DMS 273 (cell line): ENCODE measurements at regions not wholly inside any gene's neighbourhood (a gene's known extent, or its start where the extent isn't known, plus 50 kb on each side); places are given as distances from the start of the nearest gene placed in this dataset.
"Not testable (repeated sequence)": the region's sequence is repeated elsewhere in the genome, so short reads cannot be mapped to it uniquely, and the experiment has no call there.

Source experiments
- DNase-seq: peaks from one replicate; lab custom pipeline; 2025; ENCODE audit not compliant: unreplicated experiment; lab: John Stamatoyannopoulos, UW

DNA sequence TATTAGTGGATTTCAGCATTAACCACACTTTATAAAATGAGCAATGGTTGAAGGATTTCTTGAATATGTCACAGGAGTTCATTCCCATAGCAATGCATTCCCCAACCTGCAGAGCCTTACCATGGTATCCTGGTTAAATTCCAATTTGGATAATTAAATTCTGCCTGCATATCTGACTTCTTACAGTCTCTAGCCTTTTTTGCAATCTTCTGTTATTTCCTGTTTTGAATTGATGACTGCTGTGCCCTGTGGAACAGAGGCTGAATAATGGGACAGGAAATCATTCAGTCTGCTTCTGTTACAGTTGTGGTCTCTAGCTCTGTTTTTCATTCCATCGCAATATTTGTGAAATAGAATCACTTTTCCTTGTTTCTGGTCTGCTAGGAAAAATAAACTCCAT lies 1823.9 kb downstream of the PLA2G4A start:
- no peak for DNase-seq

DNA sequence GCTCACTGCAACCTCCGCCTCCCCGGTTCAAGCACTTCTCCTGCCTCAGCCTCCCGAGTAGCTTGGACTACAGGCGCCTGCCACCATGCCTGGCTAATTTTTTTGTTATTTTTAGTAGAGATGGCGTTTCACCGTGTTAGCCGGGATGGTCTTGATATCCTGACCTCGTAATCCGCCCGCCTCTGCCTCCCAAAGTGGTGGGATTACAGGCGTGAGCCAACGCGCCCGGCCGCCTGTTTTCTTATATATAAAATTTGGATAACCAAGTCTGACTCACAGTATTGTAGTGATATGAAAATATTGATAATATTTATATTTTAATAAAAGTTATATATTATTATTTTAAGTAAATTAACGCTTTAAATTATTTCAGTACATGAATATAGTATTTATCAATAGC lies 1821.7 kb downstream of the BRINP3 start:
- DNase-seq, result not testable (repeated sequence)

DNA sequence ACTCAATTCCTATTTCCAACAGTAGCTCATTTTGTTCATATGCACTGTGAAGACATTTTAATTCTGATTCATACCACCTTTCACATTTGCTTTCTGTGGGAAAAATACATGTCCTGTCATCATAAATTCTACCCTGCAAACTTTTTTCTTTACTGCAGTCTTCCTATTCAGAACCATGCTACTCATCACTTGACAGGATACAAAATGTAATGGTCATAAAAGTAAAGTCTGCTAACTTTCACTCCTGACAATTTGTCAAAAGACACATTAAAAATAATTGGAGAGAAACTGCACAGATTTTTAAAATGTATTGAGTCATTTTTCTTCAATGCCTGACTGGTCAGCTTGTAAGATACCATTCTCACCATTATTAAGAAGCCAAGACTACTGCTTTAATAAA lies 1817.1 kb downstream of the BRINP3 start:
- no peak for DNase-seq

DNA sequence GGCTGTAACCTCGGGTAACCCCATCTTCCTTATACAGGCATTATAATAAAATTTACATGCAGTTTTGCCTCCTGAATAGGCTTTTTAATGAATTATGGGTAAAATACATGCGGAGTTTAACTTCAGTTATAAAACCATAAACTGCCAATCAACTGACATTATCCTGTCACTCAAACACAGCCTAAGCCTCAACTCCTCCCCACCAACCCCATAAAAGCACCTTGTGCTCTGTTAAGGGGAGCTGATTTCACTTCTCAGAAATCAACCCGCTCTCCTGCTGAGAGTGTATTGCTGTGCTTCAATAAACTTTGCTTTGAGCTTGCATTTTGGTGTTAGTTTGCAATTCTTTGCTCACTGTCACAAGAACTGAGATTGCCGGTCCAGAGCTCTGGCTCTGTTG lies 1812.2 kb downstream of the BRINP3 start:
- no peak for DNase-seq

DNA sequence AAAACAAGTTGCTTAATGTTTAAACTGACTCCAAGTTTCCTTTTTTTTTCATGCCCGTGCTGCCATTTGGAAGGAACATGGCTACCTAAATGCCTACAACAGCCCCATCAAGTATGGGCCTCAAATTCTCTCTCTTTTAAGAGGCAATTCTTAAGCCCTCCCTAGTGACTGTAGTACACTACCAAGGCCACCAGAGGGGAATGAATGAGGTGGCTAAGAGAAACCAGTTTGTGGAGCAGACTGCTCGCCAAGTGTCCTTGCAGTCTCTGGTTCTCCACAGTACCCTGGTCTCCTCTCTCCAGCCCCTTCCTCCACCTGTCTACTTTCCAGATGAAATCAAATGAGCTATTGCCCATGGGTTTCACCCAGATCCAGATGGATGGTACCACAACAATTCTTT lies 1809.6 kb downstream of the BRINP3 start:
- peak; percentile 39 for DNase-seq

DNA sequence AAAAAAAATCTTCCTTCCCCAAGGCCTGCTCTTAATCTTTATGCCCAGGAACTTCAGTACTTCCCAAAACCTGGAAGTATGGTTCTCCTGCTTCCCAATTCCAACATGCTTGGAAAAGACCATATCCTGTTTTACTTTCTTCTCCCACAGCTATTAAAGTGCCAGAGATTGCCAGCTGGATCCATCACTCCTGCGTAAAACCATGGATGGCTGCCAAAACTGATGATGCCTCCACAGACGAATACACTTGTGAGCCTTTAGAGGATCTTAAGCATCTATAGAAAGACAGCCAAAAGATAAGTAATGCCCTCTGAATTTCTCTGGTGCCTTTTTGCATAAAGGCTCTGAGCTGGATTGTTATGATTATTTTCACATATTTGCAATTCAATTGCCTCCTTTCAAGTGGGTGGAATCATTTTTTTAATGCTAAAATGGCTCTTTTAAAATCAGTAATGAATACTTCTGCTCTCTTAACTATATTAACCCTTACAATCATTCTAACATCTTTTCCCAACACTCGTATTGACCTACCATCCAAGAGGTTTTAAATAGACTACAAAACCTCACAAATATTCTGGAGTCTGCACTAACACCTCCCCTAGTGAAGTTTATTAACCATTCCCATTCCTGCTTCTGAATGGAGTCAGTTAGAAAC lies 1807.8 kb downstream of the BRINP3 start:
- DNase-seq, result peak; percentile 81

DNA sequence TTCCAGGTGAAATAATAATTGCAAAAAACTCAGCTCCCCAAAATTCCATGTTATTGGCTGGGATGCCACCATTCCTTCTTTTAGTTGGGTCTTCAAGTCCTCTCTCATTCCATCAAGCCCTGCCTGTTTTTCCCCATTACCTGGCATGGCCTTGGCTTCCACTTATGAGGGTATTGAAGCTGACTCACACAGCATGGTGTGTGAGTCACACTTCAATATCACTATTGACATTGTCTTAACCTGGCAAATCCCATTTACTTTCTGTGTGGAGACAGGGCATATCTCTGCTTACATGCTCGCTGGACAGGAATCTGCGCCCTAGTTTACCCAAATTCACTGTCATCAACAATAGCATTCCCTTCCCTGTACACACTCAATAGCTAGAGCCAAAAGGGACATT lies 1806.8 kb downstream of the BRINP3 start:
- DNase-seq, result no peak

DNA sequence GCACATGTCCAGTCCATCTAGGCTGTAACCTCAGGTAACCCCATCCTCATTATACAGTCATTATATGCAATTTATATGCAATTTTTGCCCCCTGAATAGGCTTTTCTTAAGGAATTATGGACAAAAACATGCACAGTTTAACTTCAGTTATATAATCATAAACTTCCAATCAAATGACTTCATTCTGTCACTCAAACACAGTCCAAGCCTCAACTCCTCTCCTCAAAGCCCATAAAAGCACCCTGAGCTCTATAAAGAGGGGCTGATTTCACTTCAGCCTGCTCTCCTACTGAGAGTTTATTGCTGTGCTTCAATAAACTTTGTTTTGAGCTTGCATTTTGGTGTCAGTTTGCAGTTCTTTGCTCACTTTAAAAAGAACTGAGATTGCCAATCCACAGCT lies 1805.5 kb downstream of the BRINP3 start:
- no peak for DNase-seq

DNA sequence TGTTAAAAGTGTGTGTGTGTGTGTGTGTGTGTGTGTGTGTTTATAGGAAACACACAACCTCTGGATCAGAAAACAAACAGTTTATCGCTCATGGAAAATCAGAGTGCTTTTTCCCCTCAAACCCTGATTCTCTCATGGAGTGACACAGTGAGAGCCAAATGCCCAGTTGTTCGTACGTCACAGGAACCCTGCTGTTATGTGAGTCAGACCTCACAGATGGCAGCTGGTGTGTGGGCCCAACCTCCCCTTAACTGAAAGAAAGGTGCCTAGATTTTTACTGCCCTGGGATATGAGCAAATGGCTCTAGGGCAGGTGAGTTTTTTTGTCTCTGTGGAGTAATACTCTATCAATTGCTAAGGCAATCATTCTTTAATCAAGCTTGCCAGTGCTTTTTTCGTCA lies 1788.1 kb downstream of the BRINP3 start:
- DNase-seq, result peak; percentile 90

DNA sequence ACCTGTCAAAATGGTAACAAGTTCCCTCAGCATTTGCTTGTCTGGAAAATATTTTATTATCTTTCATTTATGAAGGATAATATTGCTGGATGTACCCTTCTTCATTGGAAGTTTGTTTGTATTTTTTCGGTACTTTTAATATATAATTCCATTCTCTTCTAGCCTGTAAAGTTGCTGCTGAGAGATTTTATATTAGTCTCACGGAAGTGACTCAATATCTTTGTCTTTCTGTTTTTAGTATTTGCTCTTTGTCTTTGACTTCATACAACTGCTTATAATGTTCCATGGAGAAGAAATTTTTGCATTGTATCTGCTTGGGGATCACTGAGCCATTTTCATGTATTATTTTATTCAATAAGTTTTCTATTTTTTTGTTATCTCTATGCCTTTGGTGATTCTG lies 1777.5 kb downstream of the BRINP3 start:
- DNase-seq, result no peak

DNA sequence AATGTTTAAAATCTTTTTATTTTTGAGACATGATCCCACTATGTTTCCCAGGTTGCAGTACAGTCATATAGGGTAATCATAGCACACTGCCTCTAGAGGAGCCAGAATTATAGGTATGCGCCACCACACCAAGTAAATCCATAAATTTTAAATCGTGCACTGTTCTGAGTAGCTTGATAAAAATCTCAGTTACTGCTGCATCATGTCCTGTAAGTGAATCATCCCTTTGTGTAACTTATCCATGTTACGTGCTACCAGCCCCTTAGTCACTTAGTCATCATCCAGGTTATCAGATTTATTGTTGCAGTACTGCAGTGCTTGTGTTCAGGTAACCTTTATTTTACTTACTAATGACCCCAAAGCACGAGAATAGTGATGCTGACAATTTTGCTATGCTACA lies 1770.9 kb downstream of the BRINP3 start:
- DNase-seq, result no peak

DNA sequence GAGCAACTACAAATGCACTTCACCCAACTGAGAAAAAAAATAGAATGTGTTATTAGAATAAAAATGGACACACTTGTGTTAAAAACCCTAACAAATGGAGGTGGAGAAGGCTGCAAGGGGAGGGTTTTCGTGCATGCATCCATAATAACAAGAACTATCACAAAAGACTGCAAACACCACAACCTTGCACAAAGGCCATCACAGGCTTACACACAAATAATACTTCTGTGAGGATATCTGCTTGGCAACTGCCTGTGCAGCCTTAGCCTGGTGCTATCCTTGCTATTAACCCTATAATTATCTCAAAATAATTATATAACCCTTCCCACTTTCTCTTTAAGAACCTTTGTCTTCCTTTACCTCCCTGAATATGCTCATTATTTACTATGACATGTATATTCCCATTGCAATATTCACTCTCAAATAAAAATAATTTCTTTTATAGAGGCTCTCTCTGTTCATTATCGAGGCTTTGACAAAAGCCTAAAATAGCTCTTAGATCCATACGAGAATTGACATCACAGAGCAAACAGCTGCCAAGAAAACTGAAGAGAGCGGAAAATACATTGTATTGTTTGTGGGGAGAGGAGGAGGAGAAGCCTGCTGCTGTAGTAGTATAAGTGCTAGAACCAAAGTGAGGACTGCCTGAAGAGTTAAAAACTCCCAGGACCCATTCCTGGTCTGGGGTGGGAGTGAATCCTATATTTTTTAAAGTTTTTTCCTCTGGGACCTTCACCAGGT lies 1768.7 kb downstream of the BRINP3 start:
- no peak for DNase-seq

DNA sequence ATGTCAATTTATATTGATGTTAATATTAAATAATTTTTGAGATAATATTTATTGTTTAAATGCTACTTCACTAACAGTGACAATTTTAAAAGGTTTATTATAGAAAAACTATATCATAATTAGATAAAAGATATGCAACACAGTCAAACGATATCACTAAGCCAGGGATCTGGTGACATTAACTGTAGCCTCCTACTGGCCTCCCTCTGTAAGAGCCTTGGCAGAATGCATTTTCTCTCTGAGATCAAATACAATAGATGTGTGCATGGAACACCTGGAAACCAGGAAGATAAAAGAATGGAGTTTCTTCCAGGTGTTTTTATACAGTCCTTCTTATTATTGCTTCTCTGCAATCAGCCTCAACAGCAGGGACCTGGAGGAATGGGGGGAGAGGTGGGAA lies 1762.1 kb downstream of the BRINP3 start:
- peak; percentile 20 for DNase-seq

DNA sequence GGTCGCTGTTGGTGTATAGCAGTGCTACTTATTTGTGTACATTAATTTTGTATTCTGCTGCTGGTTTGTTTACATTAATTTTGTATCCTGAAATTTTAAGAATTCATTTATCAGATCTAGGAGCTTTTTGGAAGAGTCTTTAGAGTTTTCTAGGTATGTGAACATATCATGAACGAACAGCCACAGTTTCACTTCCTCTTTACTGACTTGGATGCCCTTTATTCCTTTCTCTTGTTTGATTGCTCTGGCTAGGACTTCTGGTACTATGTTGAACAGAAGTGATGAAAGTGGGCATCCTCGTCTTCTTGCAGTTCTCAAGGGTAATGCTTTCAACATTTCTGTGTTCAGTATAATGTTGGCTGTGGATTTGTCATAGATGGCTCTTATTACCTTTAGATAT lies 1757.9 kb downstream of the BRINP3 start:
- DNase-seq, result no peak

DNA sequence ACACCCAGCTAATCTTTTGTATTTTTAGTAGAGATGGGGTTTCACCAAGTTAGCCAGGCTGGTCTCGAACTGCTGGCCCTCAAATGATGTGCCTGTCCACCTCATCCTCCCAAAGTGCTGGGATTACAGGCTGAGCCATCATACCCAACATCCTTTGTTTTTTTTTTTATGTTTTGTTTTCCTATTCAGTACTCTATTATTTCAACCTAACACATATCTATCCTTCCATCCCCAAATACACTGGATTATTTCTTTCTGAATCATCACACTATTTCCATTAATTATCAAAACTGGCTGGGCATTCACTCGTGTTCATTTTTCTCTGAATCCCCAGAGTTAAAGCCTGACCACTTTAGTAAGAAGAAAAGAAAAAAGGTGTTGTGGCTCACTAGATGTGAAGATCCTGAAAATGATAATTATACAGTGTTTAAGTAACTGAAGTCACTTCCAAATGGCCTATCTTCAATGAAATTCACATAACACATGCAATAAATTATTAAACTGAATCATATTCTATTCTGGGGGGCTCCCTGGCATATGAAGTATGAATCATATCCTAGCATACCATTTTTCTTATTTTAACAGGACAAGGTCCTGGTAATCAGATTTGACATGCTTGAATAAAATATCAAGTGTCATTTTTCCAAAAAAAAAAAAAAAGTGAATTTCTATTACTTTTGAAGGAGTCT lies 1754.2 kb downstream of the BRINP3 start:
- no peak for DNase-seq

DNA sequence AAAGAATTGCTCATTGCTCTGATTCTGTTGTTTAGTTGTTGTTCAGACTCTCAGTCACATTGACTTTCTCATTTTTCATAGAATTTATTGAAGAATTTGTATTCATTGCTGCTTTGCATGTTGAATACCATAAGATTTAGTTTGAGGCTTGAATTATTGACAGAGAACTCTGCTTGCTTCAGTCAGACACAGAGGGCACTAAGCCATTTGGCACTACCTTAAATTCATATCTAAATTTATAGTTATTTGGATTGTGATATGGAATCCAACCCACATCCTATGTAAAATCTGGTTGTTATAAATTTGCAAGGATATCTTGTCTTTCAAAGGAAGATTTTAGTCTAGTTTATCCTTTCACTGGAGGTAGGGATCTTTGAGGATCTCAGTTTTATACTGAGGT lies 1748.6 kb downstream of the BRINP3 start:
- no peak for DNase-seq

DNA sequence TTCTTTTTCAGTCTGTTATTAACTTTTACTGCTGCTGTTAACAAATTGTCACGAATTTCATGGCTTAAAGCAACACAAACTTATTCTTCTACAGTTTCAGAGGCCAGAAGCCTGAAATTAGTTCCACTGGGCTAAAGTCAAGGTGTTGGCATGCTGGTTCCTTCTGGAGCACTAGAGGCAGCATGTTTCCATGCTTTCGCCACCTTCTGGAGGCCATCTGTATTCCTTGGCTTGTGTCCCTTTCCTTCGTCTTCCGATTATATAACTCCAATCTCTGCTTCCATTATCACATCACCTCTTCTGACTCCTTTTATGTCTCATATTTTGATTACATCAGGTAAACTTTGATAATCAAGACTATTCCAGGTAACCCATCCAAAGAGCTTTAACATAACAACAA lies 1742.1 kb downstream of the BRINP3 start:
- DNase-seq, result peak; percentile 28

DNA sequence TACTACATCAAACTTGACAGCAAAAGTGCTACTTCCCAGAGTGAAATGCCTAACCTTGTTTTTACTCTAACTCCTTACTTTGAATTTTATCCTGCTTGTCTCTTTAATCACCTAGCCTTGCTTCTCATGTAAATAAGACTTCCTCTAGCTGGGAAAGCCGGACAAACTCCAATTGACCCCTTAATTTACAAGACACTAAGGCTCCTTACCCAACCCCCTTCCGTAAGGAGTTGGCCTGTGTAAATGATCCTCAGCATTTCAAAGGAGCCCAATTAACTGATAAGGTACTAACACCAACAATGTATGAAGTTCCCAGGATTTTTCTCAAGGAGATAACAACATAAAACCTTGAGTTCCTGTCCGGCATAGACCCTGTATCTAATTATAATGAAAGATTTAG lies 1728.4 kb downstream of the BRINP3 start:
- DNase-seq, result not testable (repeated sequence)

DNA sequence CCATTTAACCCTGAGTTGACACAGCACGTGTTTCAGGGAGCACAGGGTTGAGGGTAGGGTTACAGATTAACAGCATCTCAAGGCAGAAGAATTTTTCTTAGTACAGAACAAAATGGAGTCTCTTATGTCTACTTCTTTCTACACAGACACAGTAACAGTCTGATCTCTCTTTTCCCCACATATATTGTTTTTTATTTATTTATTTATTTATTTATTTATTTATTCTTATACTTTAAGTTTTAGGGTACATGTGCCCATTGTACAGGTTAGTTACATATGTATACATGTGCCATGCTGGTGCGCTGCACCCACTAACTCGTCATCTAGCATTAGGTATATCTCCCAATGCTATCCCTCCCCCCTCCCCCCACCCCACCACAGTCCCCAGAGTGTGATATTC lies 1725.6 kb downstream of the BRINP3 start:
- DNase-seq, result not testable (repeated sequence)

DNA sequence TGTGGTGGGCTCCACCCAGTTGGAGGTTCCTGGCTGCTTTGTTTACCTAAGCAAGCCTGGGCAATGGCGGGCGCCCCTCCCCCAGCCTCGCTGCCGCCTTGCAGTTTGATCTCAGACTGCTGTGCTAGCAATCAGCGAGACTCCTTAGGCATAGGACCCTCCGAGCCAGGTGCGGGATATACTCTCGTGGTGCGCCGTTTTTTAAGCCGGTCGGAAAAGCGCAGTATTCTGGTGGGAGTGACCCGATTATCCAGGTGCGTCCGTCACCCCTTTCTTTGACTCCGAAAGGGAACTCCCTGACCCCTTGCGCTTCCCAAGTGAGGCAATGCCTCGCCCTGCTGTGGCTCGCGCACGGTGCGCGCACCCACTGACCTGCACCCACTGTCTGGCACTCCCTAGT lies 1719.9 kb downstream of the BRINP3 start:
- DNase-seq, result not testable (repeated sequence)

DNA sequence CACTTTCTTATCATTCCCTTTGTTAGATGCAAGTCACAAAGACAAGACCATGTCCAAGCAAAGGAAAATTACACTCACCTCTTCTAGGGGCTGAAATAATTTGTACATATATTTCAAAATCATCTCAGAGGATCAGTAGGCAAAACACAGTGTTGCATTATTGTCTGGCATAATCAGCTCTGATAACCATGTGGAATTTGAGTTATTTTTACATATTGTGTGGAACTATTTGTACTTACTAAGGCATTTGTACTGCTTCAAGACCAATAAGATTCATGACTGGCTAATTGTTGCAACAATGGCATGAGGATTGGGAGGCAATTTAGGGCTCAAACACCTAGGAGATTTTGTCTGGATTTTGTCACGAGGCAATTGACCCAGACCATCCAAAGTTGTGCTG lies 1716.4 kb downstream of the BRINP3 start:
- DNase-seq, result no peak

DNA sequence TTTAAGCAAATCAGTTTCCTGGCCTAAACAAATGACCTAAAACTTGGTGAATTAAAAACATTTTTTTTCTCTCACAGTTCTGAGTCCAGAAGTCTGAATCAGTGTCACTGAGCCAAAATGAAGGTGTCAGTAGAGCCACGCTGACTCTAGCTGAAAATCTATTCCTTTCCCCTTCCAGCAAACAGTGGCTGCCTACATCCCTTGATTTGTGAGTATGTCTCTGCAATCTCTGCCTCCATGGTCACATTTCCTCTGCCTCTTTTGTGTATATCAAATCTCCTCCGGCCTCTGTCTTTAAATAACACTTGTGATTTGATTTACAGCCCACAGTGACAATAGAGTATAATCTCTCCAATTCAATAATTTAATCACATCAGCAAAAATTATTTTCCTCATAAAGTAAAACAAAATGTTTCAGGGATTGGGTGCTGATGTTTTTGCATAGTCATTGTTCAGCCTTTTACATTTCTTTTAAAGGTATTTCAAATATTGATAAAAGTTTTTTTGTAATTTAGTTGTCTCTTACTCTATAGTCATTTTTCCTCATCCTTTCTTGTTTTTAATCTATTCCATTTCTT lies 1715.4 kb downstream of the BRINP3 start:
- no peak for DNase-seq
